GM12872 (cell line): ENCODE measurements at regions not wholly inside any gene's neighbourhood (a gene's known extent, or its start where the extent isn't known, plus 50 kb on each side); places are given as distances from the start of the nearest gene placed in this dataset.

Source experiments
- CTCF ChIP-seq: IDR thresholded peaks from 3 replicates; pipeline ENCODE4 v1.5.1; 2011; ENCODE audit warnings: low read depth, mild to moderate bottlenecking, low read length, moderate library complexity; ENCODE audit not compliant: insufficient read depth

GRCh38 chr16:62596584-62596983, 560.3 kb upstream of the CDH8 start:
- TF ChIP-seq CTCF, result no peak

- TF ChIP-seq CTCF, result no peak
These were observed 559.9 kb upstream of the CDH8 start for GRCh38 chr16:62596125-62596524.

DNA sequence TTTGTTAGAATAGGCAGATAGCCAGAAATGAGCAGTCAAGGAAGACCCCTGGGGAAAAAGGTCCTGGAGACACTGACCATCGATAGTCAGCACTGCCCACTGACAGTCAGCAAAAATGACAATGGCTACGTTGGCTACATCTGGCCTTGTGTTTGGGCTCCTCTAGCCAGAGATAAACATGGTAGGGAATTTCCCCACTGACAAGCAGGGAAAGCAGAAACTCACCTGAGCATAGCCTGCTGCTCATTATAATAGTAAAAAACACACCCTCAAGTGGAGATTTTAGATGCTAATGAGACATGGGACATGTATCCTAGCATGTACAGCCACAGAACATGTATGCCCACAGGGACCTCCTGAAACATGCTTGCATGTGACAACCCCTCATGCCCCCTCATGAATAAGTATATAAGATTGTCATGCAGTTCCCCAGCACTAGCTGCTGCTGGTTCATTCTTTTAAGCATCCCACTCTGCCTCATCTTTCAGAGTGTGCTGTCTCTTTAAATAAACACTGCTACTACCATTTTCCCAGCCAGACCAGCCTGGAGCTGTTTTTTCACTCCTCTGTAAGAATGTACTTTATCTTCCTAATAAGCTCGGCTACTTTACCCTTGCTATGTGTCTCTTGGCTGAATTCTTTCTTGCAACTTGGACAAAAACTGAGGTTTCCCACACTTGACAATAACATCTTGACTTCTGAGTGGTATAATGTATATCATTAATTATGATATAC, 550.1 kb upstream of the CDH8 start:
- TF ChIP-seq CTCF, result no peak

- TF ChIP-seq CTCF, result no peak
These were observed 548.9 kb upstream of the CDH8 start for GRCh38 chr16:62585041-62585545.

- TF ChIP-seq CTCF, result no peak
These were observed 547.2 kb upstream of the CDH8 start for GRCh38 chr16:62583414-62583813.

DNA sequence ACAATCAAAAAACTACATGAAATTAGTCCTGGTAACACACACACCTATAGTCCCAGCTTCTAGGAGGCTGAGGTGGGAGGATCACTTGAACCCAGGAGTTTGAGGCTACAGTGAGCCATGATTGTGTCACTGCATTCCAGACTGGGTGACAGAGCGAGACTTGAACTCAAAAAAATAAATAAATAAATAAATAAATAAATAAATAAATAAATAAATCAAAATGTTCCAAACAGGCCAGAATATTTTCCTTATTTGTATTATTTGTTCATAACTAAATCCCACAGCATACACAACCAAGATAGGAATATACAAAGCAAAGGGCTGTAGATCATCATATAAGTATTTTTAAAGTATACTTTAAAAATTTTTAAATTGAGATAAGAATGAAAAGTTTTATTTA, 537.2 kb upstream of the CDH8 start:
- TF ChIP-seq CTCF, result no peak

DNA sequence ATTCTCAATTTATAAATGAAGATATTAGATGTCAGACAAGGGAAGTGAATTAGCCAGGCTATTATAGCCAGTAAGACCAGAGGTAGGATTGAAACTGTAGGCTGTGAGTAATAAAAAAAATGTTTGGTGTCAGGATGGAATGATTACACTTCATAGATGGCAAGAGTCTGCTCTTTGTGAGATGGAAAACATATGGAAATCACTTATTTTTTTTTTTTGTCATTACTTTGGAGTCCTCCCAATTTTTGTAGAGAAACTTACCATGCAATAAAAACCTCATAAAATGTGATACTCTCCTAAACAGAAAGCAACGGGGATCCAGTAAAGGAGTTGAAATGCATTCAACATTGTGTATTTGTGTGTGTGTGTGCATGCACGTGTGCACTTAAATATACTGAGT, 532.7 kb upstream of the CDH8 start:
- no peak for TF ChIP-seq CTCF
